Activated naive CD8-positive, alpha-beta T cell treated with anti-CD3 and anti-CD28 coated beads, Interleukin-2, amount 10 ng/mL, durations not matched to agents 7 days and 5 days (primary cell): ENCODE measurements at regions not wholly inside any gene's neighbourhood (a gene's known extent, or its start where the extent isn't known, plus 50 kb on each side); places are given as distances from the start of the nearest gene placed in this dataset.

ENCODE experiments used
- ATAC-seq: fragments of 150-1000 bp; cut with Tn5 transposase; one replicate; pipeline ENCODE4 v1.10.0; 2021; ENCODE audit warnings: low read depth, moderate library complexity
- POLR2A ChIA-PET: fragments of 350-600 bp; sonication (Branson Sonifier 250); formaldehyde crosslinking; loops from one replicate; lab custom pipeline; 2021; ENCODE audit warnings: antibody characterized with exemption; lab: Charles Lee
- DNase-seq: peaks from one replicate; pipeline ENCODE4 v3.0.0; 2021
- H3K27ac Mint-ChIP-seq: one replicate; pipeline ENCODE4 v1.8.0; 2022; ENCODE audit warnings: mild to moderate bottlenecking, mixed read lengths
- H3K27me3 Mint-ChIP-seq: one replicate; pipeline ENCODE4 v1.8.0; 2022; ENCODE audit warnings: mild to moderate bottlenecking, moderate library complexity, mixed read lengths
- H3K36me3 Mint-ChIP-seq: one replicate; pipeline ENCODE4 v1.8.0; 2021; ENCODE audit warnings: mild to moderate bottlenecking, mixed read lengths
- H3K4me1 Mint-ChIP-seq: one replicate; pipeline ENCODE4 v1.8.0; 2021; ENCODE audit warnings: mixed read lengths
- H3K4me3 Mint-ChIP-seq: one replicate; pipeline ENCODE4 v1.8.0; 2022; ENCODE audit warnings: mild to moderate bottlenecking, moderate library complexity, mixed read lengths
- H3K9me3 Mint-ChIP-seq: one replicate; pipeline ENCODE4 v1.8.0; 2021; ENCODE audit warnings: mixed read lengths

- Mint-ChIP-seq H3K4me1 (no peaks in the 10 kb centered on the region), H3K9me3 (no peaks in the 10 kb centered on the region), H3K27ac (no peak overlapping the region), H3K4me3 (no peak overlapping the region), H3K27me3 (no peaks in the 10 kb centered on the region), H3K36me3 (no peaks in the 10 kb centered on the region)
- no peak for ATAC-seq
- POLR2A ChIA-PET, result no interaction called here
- no peak for DNase-seq
Observed at GRCh38 chr5:2391021-2391420, 360.5 kb downstream of the IRX2 start.

- DNase-seq, result no peak
- Mint-ChIP-seq H3K27me3 (no peaks in the 10 kb centered on the region), H3K9me3 (no peaks in the 10 kb centered on the region), H3K4me1 (no peaks in the 10 kb centered on the region), H3K27ac (no peak overlapping the region), H3K36me3 (no peaks in the 10 kb centered on the region), H3K4me3 (no peak overlapping the region)
- no peak for ATAC-seq
- POLR2A ChIA-PET, result no interaction called here
Observed at GRCh38 chr5:2388571-2388970, 362.9 kb downstream of the IRX2 start.

- no peak for ATAC-seq
Observed at GRCh38 chr5:2387634-2388325, 363.7 kb downstream of the IRX2 start.

GRCh38 chr5:2387250-2387633 lies 364.2 kb downstream of the IRX2 start:
- no peak overlapping the region for H3K27ac Mint-ChIP-seq
- DNase-seq, result no peak
- POLR2A ChIA-PET, result no interaction called here
- ATAC-seq, result no peak
- H3K36me3 Mint-ChIP-seq, result no peaks in the 10 kb centered on the region
- H3K27me3 Mint-ChIP-seq, result no peaks in the 10 kb centered on the region
- no peaks in the 10 kb centered on the region for H3K4me1 Mint-ChIP-seq
- no peak overlapping the region for H3K4me3 Mint-ChIP-seq
- H3K9me3 Mint-ChIP-seq, result no peaks in the 10 kb centered on the region

More at GRCh38 chr5:2387634-2388325, 363.7 kb downstream of the IRX2 start:
- no peaks in the 10 kb centered on the region for H3K9me3 Mint-ChIP-seq
- no peak overlapping the region for H3K27ac Mint-ChIP-seq
- no peaks in the 10 kb centered on the region for H3K4me1 Mint-ChIP-seq
- H3K27me3 Mint-ChIP-seq, result no peaks in the 10 kb centered on the region
- no peaks in the 10 kb centered on the region for H3K36me3 Mint-ChIP-seq
- H3K4me3 Mint-ChIP-seq, result no peak overlapping the region
- no peak for DNase-seq
- POLR2A ChIA-PET, result no interaction called here

GRCh38 chr5:2385818-2386217 lies 365.7 kb downstream of the IRX2 start:
- no peaks in the 10 kb centered on the region for H3K4me1 Mint-ChIP-seq
- POLR2A ChIA-PET, result no interaction called here
- no peaks in the 10 kb centered on the region for H3K36me3 Mint-ChIP-seq
- no peak overlapping the region for H3K27ac Mint-ChIP-seq
- no peaks in the 10 kb centered on the region for H3K9me3 Mint-ChIP-seq
- H3K27me3 Mint-ChIP-seq, result no peaks in the 10 kb centered on the region
- no peak for DNase-seq
- H3K4me3 Mint-ChIP-seq, result no peak overlapping the region
- ATAC-seq, result no peak

- no peaks in the 10 kb centered on the region for H3K9me3 Mint-ChIP-seq
- no peak overlapping the region for H3K4me3 Mint-ChIP-seq
- ATAC-seq (no peak), DNase-seq (no peak)
- POLR2A ChIA-PET, result no interaction called here
- no peaks in the 10 kb centered on the region for H3K27me3 Mint-ChIP-seq
- H3K27ac Mint-ChIP-seq, result no peak overlapping the region
- H3K4me1 Mint-ChIP-seq, result no peaks in the 10 kb centered on the region
- no peaks in the 10 kb centered on the region for H3K36me3 Mint-ChIP-seq
Observed at GRCh38 chr5:2383698-2384065, 367.8 kb downstream of the IRX2 start.

GRCh38 chr5:2382776-2383697 lies 368.4 kb downstream of the IRX2 start:
- Mint-ChIP-seq H3K9me3 (no peaks in the 10 kb centered on the region), H3K36me3 (no peaks in the 10 kb centered on the region), H3K4me1 (no peaks in the 10 kb centered on the region), H3K27ac (no peak overlapping the region), H3K4me3 (no peak overlapping the region), H3K27me3 (no peaks in the 10 kb centered on the region)
- DNase-seq (no peak), ATAC-seq (no peak)
- POLR2A ChIA-PET, result no interaction called here

GRCh38 chr5:2381861-2382260 lies 369.6 kb downstream of the IRX2 start:
- no peaks in the 10 kb centered on the region for H3K27me3 Mint-ChIP-seq
- no peaks in the 10 kb centered on the region for H3K36me3 Mint-ChIP-seq
- H3K4me3 Mint-ChIP-seq, result no peak overlapping the region
- H3K4me1 Mint-ChIP-seq, result no peaks in the 10 kb centered on the region
- no peak overlapping the region for H3K27ac Mint-ChIP-seq
- H3K9me3 Mint-ChIP-seq, result no peaks in the 10 kb centered on the region
- DNase-seq, result no peak
- no peak for ATAC-seq
- POLR2A ChIA-PET, result no interaction called here

- no peaks in the 10 kb centered on the region for H3K4me1 Mint-ChIP-seq
- H3K36me3 Mint-ChIP-seq, result no peaks in the 10 kb centered on the region
- ATAC-seq, result no peak
- no peak overlapping the region for H3K4me3 Mint-ChIP-seq
- no peak overlapping the region for H3K27ac Mint-ChIP-seq
- H3K9me3 Mint-ChIP-seq, result no peaks in the 10 kb centered on the region
- H3K27me3 Mint-ChIP-seq, result no peaks in the 10 kb centered on the region
- POLR2A ChIA-PET, result no interaction called here
- no peak for DNase-seq
Observed at GRCh38 chr5:2381070-2381469, 370.4 kb downstream of the IRX2 start.

GRCh38 chr5:2378976-2379375 lies 372.5 kb downstream of the IRX2 start:
- ATAC-seq, result no peak
- Mint-ChIP-seq H3K9me3 (peaks cover 3% of the 10 kb centered on the region), H3K4me1 (no peaks in the 10 kb centered on the region), H3K4me3 (no peak overlapping the region), H3K36me3 (no peaks in the 10 kb centered on the region), H3K27me3 (no peaks in the 10 kb centered on the region), H3K27ac (no peak overlapping the region)
- POLR2A ChIA-PET, result no interaction called here
- DNase-seq, result no peak

- POLR2A ChIA-PET, result no interaction called here
- DNase-seq (no peak), ATAC-seq (no peak)
- Mint-ChIP-seq H3K27ac (no peak overlapping the region), H3K4me1 (no peaks in the 10 kb centered on the region), H3K36me3 (no peaks in the 10 kb centered on the region), H3K9me3 (peaks cover 3% of the 10 kb centered on the region), H3K4me3 (no peak overlapping the region), H3K27me3 (no peaks in the 10 kb centered on the region)
Observed at GRCh38 chr5:2378108-2378507, 373.4 kb downstream of the IRX2 start.

GRCh38 chr5:2376486-2376885 lies 375.0 kb downstream of the IRX2 start:
- Mint-ChIP-seq H3K4me3 (no peak overlapping the region), H3K4me1 (peaks cover 3% of the 10 kb centered on the region), H3K9me3 (peaks cover 13% of the 10 kb centered on the region), H3K36me3 (no peaks in the 10 kb centered on the region), H3K27ac (no peak overlapping the region), H3K27me3 (no peaks in the 10 kb centered on the region)
- ATAC-seq (no peak), DNase-seq (no peak)
- POLR2A ChIA-PET, result no interaction called here

- no peaks in the 10 kb centered on the region for H3K36me3 Mint-ChIP-seq
- ATAC-seq, result no peak
- H3K9me3 Mint-ChIP-seq, result peaks cover 13% of the 10 kb centered on the region
- no peaks in the 10 kb centered on the region for H3K27me3 Mint-ChIP-seq
- POLR2A ChIA-PET, result no interaction called here
- H3K27ac Mint-ChIP-seq, result no peak overlapping the region
- H3K4me1 Mint-ChIP-seq, result peaks cover 3% of the 10 kb centered on the region
- no peak overlapping the region for H3K4me3 Mint-ChIP-seq
- no peak for DNase-seq
Observed at GRCh38 chr5:2375757-2376250, 375.7 kb downstream of the IRX2 start.

GRCh38 chr5:2375291-2375690 lies 376.2 kb downstream of the IRX2 start:
- Mint-ChIP-seq H3K27me3 (no peaks in the 10 kb centered on the region), H3K9me3 (peaks cover 13% of the 10 kb centered on the region), H3K4me1 (peaks cover 3% of the 10 kb centered on the region), H3K4me3 (no peak overlapping the region), H3K27ac (no peak overlapping the region), H3K36me3 (no peaks in the 10 kb centered on the region)
- DNase-seq (no peak), ATAC-seq (no peak)
- POLR2A ChIA-PET, result no interaction called here
